IMR-90 (cell line): ENCODE measurements at regions not wholly inside any gene's neighbourhood (a gene's known extent, or its start where the extent isn't known, plus 50 kb on each side); places are given as distances from the start of the nearest gene placed in this dataset.

ENCODE experiments used
- ATAC-seq: fragments of 200-7000 bp; cut with Tn5 transposase; 2 replicates; pipeline ENCODE4 v1.9.1; 2020; ENCODE audit warnings: low read depth, mild to moderate bottlenecking, moderate library complexity
- BruUV-seq: library from RNA; stranded (reverse); fragments of 400-500 nt; replicated peaks from 2 replicates; lab custom pipeline; 2021; lab: Mats Ljungman, UMichigan
- CTCF ChIA-PET: fragments of 300-600 bp; formaldehyde crosslinking; extraction: SDS; loops from one replicate; lab custom pipeline; 2021; ENCODE audit warnings: antibody characterized with exemption; lab: Yijun Ruan, JAX
- POLR2A ChIA-PET: fragments of 300-600 bp; sonication (Branson Sonifier 250); formaldehyde crosslinking; loops from one replicate; lab custom pipeline; 2022; ENCODE audit warnings: antibody characterized with exemption; ENCODE audit not compliant: unreplicated experiment; lab: Charles Lee
- DNase-seq: peaks from one replicate; pipeline ENCODE4 v3.0.0; 2013
- H2AFZ ChIP-seq: replicated peaks from 2 replicates; pipeline ENCODE3; 2013; ENCODE audit warnings: low read length, mild to moderate bottlenecking; ENCODE audit not compliant: poor library complexity
- H2AK5ac ChIP-seq: 2 replicates; pipeline ENCODE4 v1.6.1; 2013; ENCODE audit warnings: low read depth, low read length, inconsistent platforms
- H2AK9ac ChIP-seq: replicated peaks from 2 replicates; pipeline ENCODE3; 2013; ENCODE audit warnings: mild to moderate bottlenecking, low read depth, low read length, moderate library complexity; ENCODE audit not compliant: poor library complexity
- H2BK120ac ChIP-seq: 2 replicates; pipeline ENCODE4 v1.6.1; 2013; ENCODE audit warnings: low read depth, low read length, inconsistent platforms
- H2BK15ac ChIP-seq: 3 replicates; pipeline ENCODE4 v1.6.1; 2013; ENCODE audit warnings: low read depth, low read length, inconsistent platforms
- H2BK20ac ChIP-seq: 2 replicates; pipeline ENCODE4 v1.6.1; 2013; ENCODE audit warnings: low read depth, mild to moderate bottlenecking, inconsistent platforms, low read length, moderate library complexity
- H2BK5ac ChIP-seq: 2 replicates; pipeline ENCODE4 v1.6.1; 2013; ENCODE audit warnings: mild to moderate bottlenecking, low read depth, low read length, inconsistent platforms; ENCODE audit not compliant: poor library complexity, severe bottlenecking
- H3K14ac ChIP-seq: replicated peaks from 2 replicates; pipeline ENCODE4 v1.6.1; 2013; ENCODE audit warnings: low read depth, low read length, inconsistent platforms
- H3K18ac ChIP-seq: 2 replicates; pipeline ENCODE4 v1.6.1; 2013; ENCODE audit warnings: low read depth, low read length, control low read depth
- H3K23ac ChIP-seq: 2 replicates; pipeline ENCODE4 v1.6.1; 2013; ENCODE audit warnings: low read depth, low read length, inconsistent platforms
- H3K27ac ChIP-seq: 2 replicates; pipeline ENCODE4 v1.5.1; 2013; ENCODE audit warnings: mild to moderate bottlenecking, control low read depth, low read length; ENCODE audit not compliant: insufficient read depth
- H3K27me3 ChIP-seq: 2 replicates; pipeline ENCODE4 v1.6.1; 2013; ENCODE audit warnings: low read length; ENCODE audit not compliant: control insufficient read depth, insufficient read depth
- H3K36me3 ChIP-seq: 2 replicates; pipeline ENCODE4 v1.6.1; 2013; ENCODE audit warnings: low read length, mixed read lengths; ENCODE audit not compliant: control insufficient read depth, insufficient read depth
- H3K4ac ChIP-seq: 2 replicates; pipeline ENCODE4 v1.6.1; 2013; ENCODE audit warnings: low read depth, low read length, inconsistent platforms
- H3K4me1 ChIP-seq: 2 replicates; pipeline ENCODE4 v1.6.1; 2013; ENCODE audit warnings: low read length, mixed read lengths; ENCODE audit not compliant: control insufficient read depth, insufficient read depth
- H3K4me2 ChIP-seq: 2 replicates; pipeline ENCODE4 v1.6.1; 2013; ENCODE audit warnings: low read depth, mild to moderate bottlenecking, control low read depth, low read length, moderate library complexity
- H3K4me3 ChIP-seq: 2 replicates; pipeline ENCODE4 v1.5.1; 2013; ENCODE audit warnings: low read depth, mild to moderate bottlenecking, control low read depth, low read length, moderate library complexity; ENCODE audit not compliant: insufficient read depth
- H3K56ac ChIP-seq: 2 replicates; pipeline ENCODE4 v1.6.1; 2013; ENCODE audit warnings: low read length, inconsistent platforms; ENCODE audit not compliant: insufficient read depth; ENCODE audit errors: extremely low read depth
- H3K79me1 ChIP-seq, 2 experiments: 2 replicates each; pipeline ENCODE4 v1.6.1; 2013; ENCODE audit warnings: low read length in 2 of 2, inconsistent platforms in 1 of 2, low read depth in 1 of 2
- H3K9ac ChIP-seq: 2 replicates; pipeline ENCODE4 v1.6.1; 2013; ENCODE audit warnings: low read depth, low read length, control low read depth
- H3K9me1 ChIP-seq: 2 replicates; pipeline ENCODE4 v1.6.1; 2013; ENCODE audit warnings: low read length, inconsistent platforms; ENCODE audit not compliant: insufficient read depth
- H3K9me3 ChIP-seq: 2 replicates; pipeline ENCODE4 v1.6.1; 2013; ENCODE audit warnings: low read length; ENCODE audit not compliant: control insufficient read depth, insufficient read depth
- H4K20me1 ChIP-seq: 2 replicates; pipeline ENCODE4 v1.6.1; 2013; ENCODE audit warnings: low read length, inconsistent platforms; ENCODE audit not compliant: insufficient read depth
- H4K5ac ChIP-seq: 2 replicates; pipeline ENCODE4 v1.6.1; 2013; ENCODE audit warnings: mild to moderate bottlenecking, low read depth, low read length, control low read depth
- H4K8ac ChIP-seq, 2 experiments: 2 replicates each; pipeline ENCODE4 v1.6.1; 2013; ENCODE audit warnings: low read depth in 2 of 2, low read length in 2 of 2, control low read depth in 1 of 2, inconsistent platforms in 1 of 2
- H4K91ac ChIP-seq: 2 replicates; pipeline ENCODE4 v1.6.1; 2013; ENCODE audit warnings: low read depth, low read length, inconsistent platforms; ENCODE audit not compliant: insufficient read depth
- MAFK ChIP-seq: IDR thresholded peaks from 2 replicates; pipeline ENCODE4 v1.6.1; 2012; ENCODE audit warnings: low read depth, low read length, improper control_type of control experiment
- MAZ ChIP-seq: IDR thresholded peaks from 2 replicates; pipeline ENCODE4 v1.6.1; 2012; ENCODE audit warnings: low read depth, mild to moderate bottlenecking, low read length, improper control_type of control experiment, moderate library complexity, borderline replicate concordance
- RCOR1 ChIP-seq: IDR thresholded peaks from 2 replicates; pipeline ENCODE4 v1.6.1; 2012; ENCODE audit warnings: mild to moderate bottlenecking, low read length, improper control_type of control experiment; ENCODE audit not compliant: insufficient replicate concordance
- RFX5 ChIP-seq: IDR thresholded peaks from 2 replicates; pipeline ENCODE4 v1.8.0; 2012; ENCODE audit warnings: low read depth, mild to moderate bottlenecking, low read length, moderate library complexity
- WGBS, 2 experiments: methylation state at CpG; one replicate each; pipeline versions ENCODE4 v1.1.5 to v1.1.7; 2013; ENCODE audit warnings: missing lambda C conversion rate in 2 of 2; ENCODE audit not compliant: insufficient read length in 1 of 2; ENCODE audit errors: extremely low coverage in 2 of 2; 5-methylcytosine and 5-hydroxymethylcytosine counted together
- dilution Hi-C: fragments of 300-500 bp; cut with HindIII; formaldehyde crosslinking; loops from one replicate; pipeline ENCODE4 v1.14.3; 2018; ENCODE audit warnings: low sequenced_read_pairs; ENCODE audit not compliant: unreplicated experiment
- in situ Hi-C: fragments of 300-500 bp; cut with MboI; formaldehyde crosslinking; loops from 3 replicates; pipeline ENCODE4 v1.14.3; 2019; ENCODE audit warnings: low sequenced_read_pairs, inconsistent platforms, mixed read lengths
- intact Hi-C: fragments of 100-400 bp; cut with micrococcal nuclease; formaldehyde crosslinking; loops from 2 replicates; pipeline ENCODE4 v1.10.0; 2022
- TF ChIP-seq, protein P1 (sequence below): conservative IDR thresholded peaks from 2 replicates; pipeline ENCODE4 v1.5.1; 2012; ENCODE audit warnings: mild to moderate bottlenecking, low read depth, low read length, improper control_type of control experiment
- TF ChIP-seq, protein P2 (sequence below): fragments of 150-350 bp; IDR thresholded peaks from 2 replicates; pipeline ENCODE4 v1.6.1; 2017; ENCODE audit warnings: mild to moderate bottlenecking, antibody characterized with exemption, low read length, low read depth

DNA sequence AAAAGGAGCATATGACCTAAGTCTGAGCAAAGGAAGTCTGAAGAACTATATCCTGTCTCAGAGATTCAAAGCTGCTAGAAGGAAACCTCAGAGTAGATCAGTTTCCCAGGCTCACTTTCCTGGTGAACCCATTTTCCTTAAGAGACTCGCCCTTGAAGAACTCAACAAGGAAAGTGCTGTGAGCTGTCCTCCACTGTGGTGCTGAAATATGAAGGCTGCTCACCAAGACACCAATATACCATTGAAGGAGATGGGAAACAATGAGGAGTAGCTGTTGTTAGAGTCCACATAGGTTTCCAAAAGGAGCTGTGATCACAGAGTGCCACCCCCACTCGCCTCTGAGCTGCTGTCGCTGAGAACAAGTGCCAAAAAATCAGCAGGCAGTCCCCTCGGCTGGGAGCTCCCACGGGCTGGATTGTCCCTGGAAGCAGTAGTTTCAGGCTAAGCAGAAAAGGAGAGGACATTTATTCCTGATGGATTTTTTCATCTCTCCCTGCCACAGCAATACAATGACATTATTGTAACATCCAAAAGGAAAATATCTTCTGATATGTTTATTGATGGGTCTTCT lies 282.1 kb downstream of the RPS29 start:
- Histone ChIP-seq H3K9me1 (no peaks in the 10 kb centered on the region), H3K56ac (no peak overlapping the region), H2BK5ac (no peak overlapping the region), H4K91ac (no peak overlapping the region), H3K36me3 (no peaks in the 10 kb centered on the region), H4K8ac (no peak overlapping the region), H2AK9ac (no peak overlapping the region), H2AFZ (no peak overlapping the region), H4K20me1 (no peaks in the 10 kb centered on the region), H2AK5ac (no peak overlapping the region), H3K79me1 (no peaks in the 10 kb centered on the region), H3K4me2 (no peak overlapping the region), H3K18ac (no peak overlapping the region), H3K14ac (no peak overlapping the region), H2BK120ac (no peak overlapping the region), H3K27ac (no peak overlapping the region), H3K9ac (no peak overlapping the region), H3K27me3 (no peaks in the 10 kb centered on the region), H3K4ac (no peak overlapping the region), H3K23ac (no peak overlapping the region), H3K4me1 (no peaks in the 10 kb centered on the region), H2BK20ac (no peak overlapping the region), H4K5ac (no peak overlapping the region), H3K4me3 (no peak overlapping the region), H3K9me3 (no peaks in the 10 kb centered on the region), H2BK15ac (no peak overlapping the region)
- ChIA-PET POLR2A (no interaction called here), CTCF (no interaction called here)
- dilution Hi-C loops (no loop called here), intact Hi-C loops (no loop called here), in situ Hi-C loops (no loop called here)
- ATAC-seq (no peak), DNase-seq (peak; percentile 13)
- no CpG with 5 or more reads among the region's 5 CpGs for WGBS, 2 experiments
- BruUV-seq: no TSS peak
- TF ChIP-seq, protein P1, sequence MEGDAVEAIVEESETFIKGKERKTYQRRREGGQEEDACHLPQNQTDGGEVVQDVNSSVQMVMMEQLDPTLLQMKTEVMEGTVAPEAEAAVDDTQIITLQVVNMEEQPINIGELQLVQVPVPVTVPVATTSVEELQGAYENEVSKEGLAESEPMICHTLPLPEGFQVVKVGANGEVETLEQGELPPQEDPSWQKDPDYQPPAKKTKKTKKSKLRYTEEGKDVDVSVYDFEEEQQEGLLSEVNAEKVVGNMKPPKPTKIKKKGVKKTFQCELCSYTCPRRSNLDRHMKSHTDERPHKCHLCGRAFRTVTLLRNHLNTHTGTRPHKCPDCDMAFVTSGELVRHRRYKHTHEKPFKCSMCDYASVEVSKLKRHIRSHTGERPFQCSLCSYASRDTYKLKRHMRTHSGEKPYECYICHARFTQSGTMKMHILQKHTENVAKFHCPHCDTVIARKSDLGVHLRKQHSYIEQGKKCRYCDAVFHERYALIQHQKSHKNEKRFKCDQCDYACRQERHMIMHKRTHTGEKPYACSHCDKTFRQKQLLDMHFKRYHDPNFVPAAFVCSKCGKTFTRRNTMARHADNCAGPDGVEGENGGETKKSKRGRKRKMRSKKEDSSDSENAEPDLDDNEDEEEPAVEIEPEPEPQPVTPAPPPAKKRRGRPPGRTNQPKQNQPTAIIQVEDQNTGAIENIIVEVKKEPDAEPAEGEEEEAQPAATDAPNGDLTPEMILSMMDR: no peak
- TF ChIP-seq MAFK (no peak), RCOR1 (no peak), RFX5 (no peak), MAZ (no peak)
- TF ChIP-seq, protein P2, sequence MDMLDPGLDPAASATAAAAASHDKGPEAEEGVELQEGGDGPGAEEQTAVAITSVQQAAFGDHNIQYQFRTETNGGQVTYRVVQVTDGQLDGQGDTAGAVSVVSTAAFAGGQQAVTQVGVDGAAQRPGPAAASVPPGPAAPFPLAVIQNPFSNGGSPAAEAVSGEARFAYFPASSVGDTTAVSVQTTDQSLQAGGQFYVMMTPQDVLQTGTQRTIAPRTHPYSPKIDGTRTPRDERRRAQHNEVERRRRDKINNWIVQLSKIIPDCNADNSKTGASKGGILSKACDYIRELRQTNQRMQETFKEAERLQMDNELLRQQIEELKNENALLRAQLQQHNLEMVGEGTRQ: no peak
